ENCODE measurements at regions not wholly inside any gene's neighbourhood (a gene's known extent, or its start where the extent isn't known, plus 50 kb on each side); places are given as distances from the start of the nearest gene placed in this dataset.

DNA sequence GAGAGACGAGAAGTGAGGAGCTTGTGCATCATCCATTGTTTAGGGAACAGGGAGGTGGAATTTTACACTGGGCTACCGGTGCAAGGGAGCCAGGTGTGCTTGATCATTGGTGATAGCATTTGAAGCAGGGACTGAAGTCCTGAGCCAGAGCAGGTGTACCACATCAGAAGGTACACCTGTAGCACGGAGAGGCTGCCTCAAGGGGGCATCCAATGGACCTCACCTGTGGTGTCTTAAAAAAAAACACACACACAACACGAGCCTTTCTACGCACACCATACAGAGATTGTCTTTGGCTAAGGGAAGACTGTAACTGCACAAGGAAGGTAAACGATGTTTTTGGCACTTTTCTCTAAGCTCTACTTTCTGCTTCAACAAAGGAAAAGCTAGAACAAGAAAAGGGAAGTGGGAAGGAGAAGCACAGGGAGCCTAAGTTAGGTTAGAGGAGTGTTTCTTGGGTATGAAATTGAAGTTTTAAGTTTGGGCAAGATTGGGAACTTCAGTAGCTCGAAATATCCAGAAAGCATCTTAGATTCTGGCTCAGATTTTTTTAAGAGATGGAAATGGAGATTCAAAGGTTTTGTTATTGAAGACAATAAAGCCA lies 334.3 kb upstream of the FBXO33 start:
- Histone ChIP-seq H3K27me3 (ENCODE audit: control insufficient read depth, insufficient read depth, low read length) (no peaks in the 10 kb centered on the region), H2AFZ (ENCODE audit: low read length) (no peak overlapping the region), H3K79me2 (ENCODE audit: control insufficient read depth, insufficient read depth, low read length) (no peaks in the 10 kb centered on the region), H3K9ac (ENCODE audit: insufficient read depth, low read length) (no peak overlapping the region), H3K9me3 (ENCODE audit: control insufficient read depth, insufficient read depth, low read depth, low read length) (no peaks in the 10 kb centered on the region), H3K4me2 (ENCODE audit: extremely low read depth, insufficient read depth, low read length) (no peak overlapping the region), H3K4me3 (replicated peaks in 1 of 4; ENCODE audit: control extremely low read depth in 1 of 4, insufficient read depth in 1 of 4, low read depth in 3 of 4, low read length in 4 of 4) (no peak overlapping the region), H3K36me3 (ENCODE audit: control insufficient read depth, insufficient read depth, low read length) (no peaks in the 10 kb centered on the region), H4K20me1 (ENCODE audit: control insufficient read depth, extremely low read depth, insufficient read depth, low read length) (no peaks in the 10 kb centered on the region), H3K27ac (ENCODE audit: insufficient read depth, low read length) (no peak overlapping the region), H3K4me1 (ENCODE audit: control insufficient read depth, extremely low read depth, insufficient read depth, low read length) (no peaks in the 10 kb centered on the region)
- TF ChIP-seq, protein P1, sequence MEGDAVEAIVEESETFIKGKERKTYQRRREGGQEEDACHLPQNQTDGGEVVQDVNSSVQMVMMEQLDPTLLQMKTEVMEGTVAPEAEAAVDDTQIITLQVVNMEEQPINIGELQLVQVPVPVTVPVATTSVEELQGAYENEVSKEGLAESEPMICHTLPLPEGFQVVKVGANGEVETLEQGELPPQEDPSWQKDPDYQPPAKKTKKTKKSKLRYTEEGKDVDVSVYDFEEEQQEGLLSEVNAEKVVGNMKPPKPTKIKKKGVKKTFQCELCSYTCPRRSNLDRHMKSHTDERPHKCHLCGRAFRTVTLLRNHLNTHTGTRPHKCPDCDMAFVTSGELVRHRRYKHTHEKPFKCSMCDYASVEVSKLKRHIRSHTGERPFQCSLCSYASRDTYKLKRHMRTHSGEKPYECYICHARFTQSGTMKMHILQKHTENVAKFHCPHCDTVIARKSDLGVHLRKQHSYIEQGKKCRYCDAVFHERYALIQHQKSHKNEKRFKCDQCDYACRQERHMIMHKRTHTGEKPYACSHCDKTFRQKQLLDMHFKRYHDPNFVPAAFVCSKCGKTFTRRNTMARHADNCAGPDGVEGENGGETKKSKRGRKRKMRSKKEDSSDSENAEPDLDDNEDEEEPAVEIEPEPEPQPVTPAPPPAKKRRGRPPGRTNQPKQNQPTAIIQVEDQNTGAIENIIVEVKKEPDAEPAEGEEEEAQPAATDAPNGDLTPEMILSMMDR (conservative IDR thresholded peaks at IDR 0.05 in 1 of 2, IDR thresholded peaks at IDR 0.05 in 1 of 2; ENCODE audit: low read depth in 1 of 2, low read length in 2 of 2) = no peak
- no peak for TF ChIP-seq EZH2 (IDR thresholded peaks at IDR 0.05; ENCODE audit: low read length, missing control alignments)
- no peak for DNase-seq (ENCODE audit: low read depth in 2 of 2)

DNA sequence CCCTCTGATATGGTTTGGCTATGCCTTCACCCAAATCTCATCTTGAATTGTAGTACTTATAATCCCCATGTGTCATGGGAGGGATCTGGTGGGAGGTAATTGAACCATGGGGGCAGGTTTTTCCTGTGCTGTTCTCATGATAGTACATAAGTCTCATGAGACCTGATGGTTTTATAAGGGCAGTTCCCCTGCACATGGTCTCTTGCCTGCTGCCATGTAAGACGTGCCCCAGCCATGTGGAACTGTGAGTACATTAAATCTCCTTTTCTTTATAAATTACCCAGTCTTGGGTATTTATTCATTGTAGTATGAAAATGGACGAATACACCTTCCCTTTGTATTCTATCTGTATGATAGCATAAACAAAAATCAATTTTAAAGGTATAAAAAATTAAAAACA lies 333.4 kb upstream of the FBXO33 start:
- Histone ChIP-seq H3K9me3 (ENCODE audit: control insufficient read depth, insufficient read depth, low read depth, low read length) (no peaks in the 10 kb centered on the region), H3K36me3 (ENCODE audit: control insufficient read depth, insufficient read depth, low read length) (no peaks in the 10 kb centered on the region), H3K79me2 (ENCODE audit: control insufficient read depth, insufficient read depth, low read length) (no peaks in the 10 kb centered on the region), H4K20me1 (ENCODE audit: control insufficient read depth, extremely low read depth, insufficient read depth, low read length) (no peaks in the 10 kb centered on the region), H2AFZ (ENCODE audit: low read length) (no peak overlapping the region), H3K27ac (ENCODE audit: insufficient read depth, low read length) (no peak overlapping the region), H3K27me3 (ENCODE audit: control insufficient read depth, insufficient read depth, low read length) (no peaks in the 10 kb centered on the region), H3K4me2 (ENCODE audit: extremely low read depth, insufficient read depth, low read length) (no peak overlapping the region), H3K4me3 (replicated peaks in 1 of 4; ENCODE audit: control extremely low read depth in 1 of 4, insufficient read depth in 1 of 4, low read depth in 3 of 4, low read length in 4 of 4) (no peak overlapping the region), H3K9ac (ENCODE audit: insufficient read depth, low read length) (no peak overlapping the region), H3K4me1 (ENCODE audit: control insufficient read depth, extremely low read depth, insufficient read depth, low read length) (no peaks in the 10 kb centered on the region)
- no peak for DNase-seq (ENCODE audit: low read depth in 2 of 2)
- TF ChIP-seq, protein P1 (conservative IDR thresholded peaks at IDR 0.05 in 1 of 2, IDR thresholded peaks at IDR 0.05 in 1 of 2; ENCODE audit: low read depth in 1 of 2, low read length in 2 of 2) = no peak
- TF ChIP-seq EZH2 (IDR thresholded peaks at IDR 0.05; ENCODE audit: low read length, missing control alignments) = no peak

DNA sequence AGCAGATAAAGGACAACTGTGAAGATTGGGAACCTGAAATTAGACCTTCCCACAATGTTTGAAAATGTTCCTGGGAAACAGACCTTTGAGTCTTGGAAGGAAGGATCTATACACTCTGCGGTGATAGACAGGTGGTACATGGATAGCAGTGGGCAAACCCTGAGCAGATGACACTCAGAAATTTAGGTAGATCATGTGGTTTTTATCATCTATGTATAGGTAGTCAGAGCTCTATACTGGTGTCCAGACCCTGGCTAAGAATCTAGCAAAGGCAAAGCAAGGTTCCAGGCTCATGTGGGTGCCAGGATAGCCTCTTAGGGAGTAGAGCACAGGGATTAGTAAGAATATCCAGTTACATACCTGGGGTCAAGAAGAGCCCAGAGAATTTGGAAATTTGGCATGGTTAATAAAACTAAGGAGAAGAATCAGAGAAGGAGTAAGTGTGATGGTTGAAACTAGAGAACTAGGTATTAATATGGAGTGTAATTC lies 331.2 kb upstream of the FBXO33 start:
- no peaks in the 10 kb centered on the region for H3K27me3 ChIP-seq (ENCODE audit: control insufficient read depth, insufficient read depth, low read length)
- no peaks in the 10 kb centered on the region for H3K4me1 ChIP-seq (ENCODE audit: control insufficient read depth, extremely low read depth, insufficient read depth, low read length)
- DNase-seq (ENCODE audit: low read depth in 2 of 2) = no peak
- H3K9me3 ChIP-seq (ENCODE audit: control insufficient read depth, insufficient read depth, low read depth, low read length) = no peaks in the 10 kb centered on the region
- no peak overlapping the region for H3K27ac ChIP-seq (ENCODE audit: insufficient read depth, low read length)
- H3K4me2 ChIP-seq (ENCODE audit: extremely low read depth, insufficient read depth, low read length) = no peak overlapping the region
- TF ChIP-seq EZH2 (IDR thresholded peaks at IDR 0.05; ENCODE audit: low read length, missing control alignments) = no peak
- TF ChIP-seq, protein P1 (conservative IDR thresholded peaks at IDR 0.05 in 1 of 2, IDR thresholded peaks at IDR 0.05 in 1 of 2; ENCODE audit: low read depth in 1 of 2, low read length in 2 of 2) = no peak
- H3K4me3 ChIP-seq (replicated peaks in 1 of 4; ENCODE audit: control extremely low read depth in 1 of 4, insufficient read depth in 1 of 4, low read depth in 3 of 4, low read length in 4 of 4) = no peak overlapping the region
- no peak overlapping the region for H2AFZ ChIP-seq (ENCODE audit: low read length)
- no peak overlapping the region for H3K9ac ChIP-seq (ENCODE audit: insufficient read depth, low read length)
- H3K36me3 ChIP-seq (ENCODE audit: control insufficient read depth, insufficient read depth, low read length) = no peaks in the 10 kb centered on the region
- no peaks in the 10 kb centered on the region for H3K79me2 ChIP-seq (ENCODE audit: control insufficient read depth, insufficient read depth, low read length)
- no peaks in the 10 kb centered on the region for H4K20me1 ChIP-seq (ENCODE audit: control insufficient read depth, extremely low read depth, insufficient read depth, low read length)

All from fibroblast of lung (primary cell).